Lung (tissue), 11 donors: ENCODE measurements at regions not wholly inside any gene's neighbourhood (a gene's known extent, or its start where the extent isn't known, plus 50 kb on each side); places are given as distances from the start of the nearest gene placed in this dataset.

Experiments used
- ATAC-seq: fragments of 200-7000 bp; cut with Tn5 transposase; one replicate; pipeline ENCODE4 v1.9.1; 2020; ENCODE audit warnings: moderate number of reproducible peaks; ENCODE audit not compliant: insufficient read depth, low FRiP score
- DNase-seq, 3 donors: peaks; one replicate each; pipeline ENCODE4 v3.0.0-alpha.2; 2013 to 2017
- H3K27ac ChIP-seq, 2 donors: one replicate each; pipeline ENCODE4 v1.5.1; 2013; ENCODE audit warnings: mild to moderate bottlenecking in 2 of 2, moderate library complexity in 2 of 2, control low read depth in 1 of 2, inconsistent platforms in 1 of 2, low read depth in 1 of 2, low read length in 1 of 2
- H3K27me3 ChIP-seq, 3 donors: one replicate each; pipeline ENCODE4 v1.5.1; 2013; ENCODE audit warnings: low read length in 2 of 3; ENCODE audit not compliant: control insufficient read depth in 3 of 3, insufficient read depth in 3 of 3
- H3K36me3 ChIP-seq, 4 donors: one replicate each; pipeline ENCODE4 v1.5.1; 2013; ENCODE audit warnings: low read length in 4 of 4, mild to moderate bottlenecking in 1 of 4, moderate library complexity in 1 of 4; ENCODE audit not compliant: control insufficient read depth in 4 of 4, insufficient read depth in 4 of 4
- H3K4me1 ChIP-seq, 5 donors: one replicate each; pipeline ENCODE4 v1.5.1; 2013; ENCODE audit warnings: low read length in 5 of 5, mild to moderate bottlenecking in 2 of 5, moderate library complexity in 1 of 5; ENCODE audit not compliant: control insufficient read depth in 5 of 5, insufficient read depth in 5 of 5
- H3K4me3 ChIP-seq: one replicate; pipeline ENCODE4 v1.5.1; 2013; ENCODE audit warnings: mild to moderate bottlenecking, control low read depth, moderate library complexity
- H3K9ac ChIP-seq, 2 donors: one replicate each; pipeline ENCODE4 v1.5.1; 2013; ENCODE audit warnings: low read length in 2 of 2, control low read depth in 1 of 2; ENCODE audit not compliant: insufficient read depth in 1 of 2
- H3K9me3 ChIP-seq, 4 donors: one replicate each; pipeline ENCODE4 v1.5.1; 2013; ENCODE audit warnings: low read length in 3 of 4, mild to moderate bottlenecking in 1 of 4, moderate library complexity in 1 of 4; ENCODE audit not compliant: control insufficient read depth in 4 of 4, insufficient read depth in 3 of 4
- WGBS, 2 donors: extraction: QIAGEN DNeasy Blood & Tissue Kit; methylation state at CpG; one replicate each; pipeline ENCODE4 v1.1.7; 2013; 5-methylcytosine and 5-hydroxymethylcytosine counted together
- TF ChIP-seq, protein P1 (sequence below): IDR thresholded peaks from 2 replicates; pipeline ENCODE4 v1.5.1; 2012; ENCODE audit warnings: mild to moderate bottlenecking; ENCODE audit errors: control extremely low read depth, extremely low read depth
- donor health status: control.
- donor health status: control.
- donor health status: Bipolar disorder and iron deficiency.
- donor health status: healthy.
- donor health status: DM: yes; HTN: yes; CAD: no.

DNA sequence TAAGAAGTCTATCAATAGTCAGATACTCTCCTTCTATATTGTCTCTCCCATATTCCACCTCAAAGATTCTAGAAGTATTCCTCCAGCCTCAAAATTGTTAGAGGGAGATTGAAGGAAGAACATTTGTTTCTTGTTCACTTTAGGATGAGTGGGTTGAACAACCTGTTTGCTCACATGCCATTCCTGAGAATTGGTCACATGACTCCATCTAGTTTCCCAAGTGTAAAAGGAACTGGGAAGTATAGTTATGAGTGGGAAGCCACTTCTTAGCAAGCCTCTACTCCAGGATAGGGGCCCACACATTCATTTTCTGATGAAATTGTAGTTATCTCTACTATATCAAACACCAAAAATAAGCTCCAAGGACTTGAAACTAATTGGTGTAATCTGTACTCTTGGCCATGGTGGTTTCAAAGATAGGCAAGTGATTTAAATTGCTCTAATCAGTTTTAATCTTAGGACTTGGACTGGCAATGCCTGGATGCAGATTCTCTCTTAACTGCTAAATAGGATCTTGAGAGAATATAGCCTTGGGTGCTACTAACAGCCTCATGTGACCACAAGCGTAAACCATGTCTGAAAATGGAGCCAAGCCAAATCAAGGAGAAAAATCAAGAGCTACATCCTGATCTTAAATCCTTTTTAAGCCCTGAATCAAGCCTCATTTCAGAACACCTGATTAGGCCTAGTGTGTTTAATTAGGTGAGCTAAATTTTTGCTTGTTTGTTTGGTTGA is 758.7 kb upstream of the MAN1A1 start:
- DNase-seq (peak; percentile 14 to 46 (median 18)), ATAC-seq (no peak)
- Histone ChIP-seq H3K27ac (no peak overlapping the region), H3K4me3 (no peak overlapping the region), H3K9ac (no peak overlapping the region), H3K27me3 (no peaks in the 10 kb centered on the region), H3K36me3 (no peaks in the 10 kb centered on the region), H3K9me3 (no peaks in the 10 kb centered on the region), H3K4me1 (no peaks in the 10 kb centered on the region)
- 84 to 89% methylated on average over 1 of the region's 1 CpG for WGBS, 2 donors
- TF ChIP-seq, protein P1, sequence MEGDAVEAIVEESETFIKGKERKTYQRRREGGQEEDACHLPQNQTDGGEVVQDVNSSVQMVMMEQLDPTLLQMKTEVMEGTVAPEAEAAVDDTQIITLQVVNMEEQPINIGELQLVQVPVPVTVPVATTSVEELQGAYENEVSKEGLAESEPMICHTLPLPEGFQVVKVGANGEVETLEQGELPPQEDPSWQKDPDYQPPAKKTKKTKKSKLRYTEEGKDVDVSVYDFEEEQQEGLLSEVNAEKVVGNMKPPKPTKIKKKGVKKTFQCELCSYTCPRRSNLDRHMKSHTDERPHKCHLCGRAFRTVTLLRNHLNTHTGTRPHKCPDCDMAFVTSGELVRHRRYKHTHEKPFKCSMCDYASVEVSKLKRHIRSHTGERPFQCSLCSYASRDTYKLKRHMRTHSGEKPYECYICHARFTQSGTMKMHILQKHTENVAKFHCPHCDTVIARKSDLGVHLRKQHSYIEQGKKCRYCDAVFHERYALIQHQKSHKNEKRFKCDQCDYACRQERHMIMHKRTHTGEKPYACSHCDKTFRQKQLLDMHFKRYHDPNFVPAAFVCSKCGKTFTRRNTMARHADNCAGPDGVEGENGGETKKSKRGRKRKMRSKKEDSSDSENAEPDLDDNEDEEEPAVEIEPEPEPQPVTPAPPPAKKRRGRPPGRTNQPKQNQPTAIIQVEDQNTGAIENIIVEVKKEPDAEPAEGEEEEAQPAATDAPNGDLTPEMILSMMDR = no peak

DNA sequence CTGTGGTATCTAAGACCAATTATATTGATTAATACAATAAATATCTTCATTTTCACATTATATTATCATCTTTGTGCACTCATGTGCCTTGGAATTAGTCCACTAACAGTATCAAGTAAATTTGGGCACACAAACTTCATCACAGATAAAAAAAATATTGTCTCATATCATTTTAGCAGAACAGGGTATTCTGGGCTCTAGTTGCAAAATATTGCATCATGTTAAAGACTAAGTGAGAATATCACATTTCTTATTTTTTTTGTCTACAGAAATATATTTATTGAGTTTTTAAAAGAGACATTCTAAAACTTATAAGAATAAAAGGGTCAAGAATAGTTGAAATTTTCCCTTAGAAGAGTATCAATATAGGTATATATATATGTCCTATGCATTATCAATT is 754.1 kb upstream of the MAN1A1 start:
- Histone ChIP-seq H3K9me3 (no peaks in the 10 kb centered on the region), H3K4me1 (no peaks in the 10 kb centered on the region), H3K27me3 (no peaks in the 10 kb centered on the region), H3K9ac (no peak overlapping the region), H3K4me3 (no peak overlapping the region), H3K27ac (no peak overlapping the region), H3K36me3 (no peaks in the 10 kb centered on the region)
- DNase-seq (no peak), ATAC-seq (no peak)
- TF ChIP-seq, protein P1 = no peak

DNA sequence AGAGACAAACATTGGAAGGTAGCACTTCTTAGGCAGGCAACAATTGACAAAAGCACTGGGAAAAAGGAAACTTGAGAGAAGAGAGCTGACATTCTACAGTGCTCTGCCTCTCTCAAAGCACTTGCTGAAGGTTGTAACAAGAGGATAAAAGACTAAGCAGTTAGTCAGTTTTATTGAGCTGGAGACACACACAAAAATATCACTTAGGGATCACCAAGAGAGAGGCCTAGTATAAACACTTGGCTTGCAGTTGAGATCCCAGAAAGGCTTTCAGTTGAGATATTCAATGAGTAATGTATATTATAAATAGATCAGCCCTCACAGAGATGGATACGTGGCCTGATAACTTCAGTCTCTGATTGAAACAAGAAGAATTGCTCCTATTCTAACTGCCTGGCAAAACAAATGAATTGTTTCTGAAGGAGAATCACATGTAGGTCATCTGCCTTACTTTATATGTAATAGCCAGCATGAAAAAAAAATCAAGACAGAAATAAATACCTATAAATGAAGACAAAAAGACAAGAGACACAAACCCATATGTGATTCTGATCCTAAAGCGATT is 747.2 kb upstream of the MAN1A1 start:
- no peak overlapping the region for H3K27ac ChIP-seq
- TF ChIP-seq, protein P1 = no peak
- H3K9me3 ChIP-seq = no peaks in the 10 kb centered on the region
- H3K4me3 ChIP-seq = no peak overlapping the region
- WGBS, 2 donors = 74 to 84% methylated on average over 2 of the region's 2 CpGs
- DNase-seq (no peak), ATAC-seq (no peak)
- no peaks in the 10 kb centered on the region for H3K36me3 ChIP-seq
- H3K27me3 ChIP-seq = no peaks in the 10 kb centered on the region
- H3K9ac ChIP-seq = no peak overlapping the region
- no peaks in the 10 kb centered on the region for H3K4me1 ChIP-seq
